K562 (cell line): ENCODE measurements at regions not wholly inside any gene's neighbourhood (a gene's known extent, or its start where the extent isn't known, plus 50 kb on each side); places are given as distances from the start of the nearest gene placed in this dataset.
A peak's percentile ranks its signal among the peaks of the same experiment; 100 is the strongest.

Source experiments
- DMBX1 ChIP-seq: fragments of 250-450 bp; sonication (Bioruptor Pico); IDR thresholded peaks from 2 replicates; pipeline ENCODE4 v1.8.0; 2022; ENCODE audit warnings: inconsistent platforms, mild to moderate bottlenecking, moderate library complexity, borderline replicate concordance
- GABPB2 ChIP-seq: fragments of 250-450 bp; sonication (Bioruptor Pico); conservative IDR thresholded peaks from 2 replicates; pipeline ENCODE4 v1.5.1; 2021; ENCODE audit warnings: mild to moderate bottlenecking
- NFE2L1 ChIP-seq: fragments of 450-650 bp; IDR thresholded peaks from 2 replicates; pipeline ENCODE4 v1.6.1; 2016; ENCODE audit warnings: missing genetic modification characterization, low read depth, mild to moderate bottlenecking, missing compliant biosample characterization, moderate library complexity, borderline replicate concordance
- RBBP5 ChIP-seq: fragments of 200-600 bp; sonication (generic); IDR thresholded peaks from 2 replicates; pipeline ENCODE4 v1.6.1; 2012; ENCODE audit warnings: borderline replicate concordance, mild to moderate bottlenecking, low read length, control low read depth, inconsistent platforms; ENCODE audit not compliant: insufficient read depth, poor library complexity, severe bottlenecking
- TRIM28 ChIP-seq: fragments of 450-650 bp; IDR thresholded peaks from 2 replicates; pipeline ENCODE4 v1.6.1; 2017
- ZBED1 ChIP-seq: IDR thresholded peaks from 2 replicates; pipeline ENCODE4 v1.6.1; 2014
- ZNF143 ChIP-seq: sonication (generic); formaldehyde crosslinking; IDR thresholded peaks from 2 replicates; pipeline ENCODE4 v1.9.0; 2022; ENCODE audit warnings: mild to moderate bottlenecking, missing genetic modification reagents
- ZNF174 ChIP-seq: fragments of 250-450 bp; sonication (Bioruptor Pico); IDR thresholded peaks from 2 replicates; pipeline ENCODE4 v1.4.0; 2020; ENCODE audit warnings: mild to moderate bottlenecking
- ZNF668 ChIP-seq: fragments of 250-450 bp; sonication (Bioruptor Pico); IDR thresholded peaks from 2 replicates; pipeline ENCODE4 v1.8.0; 2022; ENCODE audit warnings: mild to moderate bottlenecking, inconsistent platforms
- ZNF764 ChIP-seq: fragments of 250-450 bp; sonication (Bioruptor Pico); IDR thresholded peaks from 2 replicates; pipeline ENCODE4 v1.4.0; 2020; ENCODE audit warnings: low read depth, mild to moderate bottlenecking, moderate library complexity
- TF ChIP-seq, protein P1 (sequence below): sonication (generic); formaldehyde crosslinking; IDR thresholded peaks from 2 replicates; pipeline ENCODE4 v1.8.0; 2022; ENCODE audit warnings: missing genetic modification reagents, mild to moderate bottlenecking, moderate library complexity, borderline replicate concordance
- TF ChIP-seq, protein P2 (sequence below): fragments of 450-650 bp; formaldehyde crosslinking; IDR thresholded peaks from 2 replicates; pipeline ENCODE4 v1.4.0; 2020; ENCODE audit warnings: mild to moderate bottlenecking
- TF ChIP-seq, protein P3 (sequence below), 2 experiments: fragments of 450-650 bp in 1 of 2; sonication (generic) in 1 of 2; formaldehyde crosslinking; conservative IDR thresholded peaks; 2 replicates each; pipeline versions ENCODE4 v1.4.0 to v1.8.1; 2020 to 2022; ENCODE audit warnings: mild to moderate bottlenecking in 1 of 2, missing genetic modification reagents in 1 of 2
- TF ChIP-seq, protein P4 (sequence below): fragments of 450-650 bp; IDR thresholded peaks from 2 replicates; pipeline ENCODE4 v1.7.0; 2016; ENCODE audit warnings: borderline replicate concordance
- TF ChIP-seq, protein P5 (sequence below): fragments of 250-450 bp; sonication (Bioruptor Pico); IDR thresholded peaks from 2 replicates; pipeline ENCODE4 v1.8.0; 2022; ENCODE audit warnings: inconsistent platforms, mild to moderate bottlenecking, moderate library complexity, borderline replicate concordance
- TF ChIP-seq, protein P6 (sequence below): sonication (generic); formaldehyde crosslinking; IDR thresholded peaks from 2 replicates; pipeline ENCODE4 v1.8.1; 2022; ENCODE audit warnings: missing genetic modification reagents

DNA sequence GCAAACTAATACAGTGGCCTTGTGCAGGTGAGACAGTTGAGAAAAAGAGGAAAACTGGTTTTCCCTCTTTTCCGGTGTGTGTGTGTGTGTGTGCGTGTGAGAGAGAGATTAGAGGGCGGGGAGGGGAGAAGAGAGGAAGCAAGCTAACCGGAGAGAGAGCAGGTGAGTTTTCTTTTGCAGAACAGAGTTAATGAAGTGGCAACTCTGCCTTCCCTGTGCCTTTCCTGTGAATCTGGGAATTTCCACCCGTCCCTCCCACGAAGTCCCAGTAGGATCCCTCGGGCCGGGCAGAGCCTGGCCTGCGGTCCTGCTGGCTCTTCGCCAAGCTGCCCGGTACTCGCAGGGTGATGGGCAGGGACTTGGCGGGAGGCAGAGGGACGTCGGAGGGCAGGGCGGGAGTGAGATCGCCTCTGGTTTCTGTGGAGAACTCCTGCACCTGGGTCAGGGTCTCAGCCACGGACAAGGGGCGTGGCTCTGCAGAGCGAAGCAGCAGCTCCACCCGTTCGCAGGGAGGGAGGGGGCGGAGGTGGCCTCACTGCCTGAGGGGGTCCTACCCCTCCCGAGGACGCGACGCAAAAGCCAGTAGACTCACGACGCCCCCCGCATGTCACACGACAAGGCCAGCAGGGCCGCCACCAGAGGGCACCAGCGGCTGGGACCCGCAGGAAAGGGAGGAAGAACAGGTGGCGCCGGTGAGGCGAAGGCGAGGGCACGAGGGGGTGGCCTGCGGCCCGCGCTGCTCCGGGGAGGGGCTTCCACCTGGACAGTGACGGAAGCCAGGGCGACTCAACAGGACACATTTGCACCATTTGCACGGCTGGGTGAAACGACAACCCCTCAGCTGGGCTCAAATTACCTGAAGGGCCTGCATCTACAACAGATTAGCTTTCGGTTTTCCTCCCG, 51.2 kb upstream of the RNF182 start (continued):
- TF ChIP-seq, protein P1, sequence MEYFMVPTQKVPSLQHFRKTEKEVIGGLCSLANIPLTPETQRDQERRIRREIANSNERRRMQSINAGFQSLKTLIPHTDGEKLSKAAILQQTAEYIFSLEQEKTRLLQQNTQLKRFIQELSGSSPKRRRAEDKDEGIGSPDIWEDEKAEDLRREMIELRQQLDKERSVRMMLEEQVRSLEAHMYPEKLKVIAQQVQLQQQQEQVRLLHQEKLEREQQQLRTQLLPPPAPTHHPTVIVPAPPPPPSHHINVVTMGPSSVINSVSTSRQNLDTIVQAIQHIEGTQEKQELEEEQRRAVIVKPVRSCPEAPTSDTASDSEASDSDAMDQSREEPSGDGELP, result peak; percentile 97
- no peak for TF ChIP-seq GABPB2
- no peak for TF ChIP-seq ZBED1
- TF ChIP-seq, protein P2, sequence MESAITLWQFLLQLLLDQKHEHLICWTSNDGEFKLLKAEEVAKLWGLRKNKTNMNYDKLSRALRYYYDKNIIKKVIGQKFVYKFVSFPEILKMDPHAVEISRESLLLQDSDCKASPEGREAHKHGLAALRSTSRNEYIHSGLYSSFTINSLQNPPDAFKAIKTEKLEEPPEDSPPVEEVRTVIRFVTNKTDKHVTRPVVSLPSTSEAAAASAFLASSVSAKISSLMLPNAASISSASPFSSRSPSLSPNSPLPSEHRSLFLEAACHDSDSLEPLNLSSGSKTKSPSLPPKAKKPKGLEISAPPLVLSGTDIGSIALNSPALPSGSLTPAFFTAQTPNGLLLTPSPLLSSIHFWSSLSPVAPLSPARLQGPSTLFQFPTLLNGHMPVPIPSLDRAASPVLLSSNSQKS (CRISPR knock-in tag), result no peak
- peak; percentile 28 for TF ChIP-seq RBBP5
- TF ChIP-seq NFE2L1 (tag), result no peak
- no peak for TF ChIP-seq ZNF764 (CRISPR knock-in tag)
- TF ChIP-seq, protein P3, sequence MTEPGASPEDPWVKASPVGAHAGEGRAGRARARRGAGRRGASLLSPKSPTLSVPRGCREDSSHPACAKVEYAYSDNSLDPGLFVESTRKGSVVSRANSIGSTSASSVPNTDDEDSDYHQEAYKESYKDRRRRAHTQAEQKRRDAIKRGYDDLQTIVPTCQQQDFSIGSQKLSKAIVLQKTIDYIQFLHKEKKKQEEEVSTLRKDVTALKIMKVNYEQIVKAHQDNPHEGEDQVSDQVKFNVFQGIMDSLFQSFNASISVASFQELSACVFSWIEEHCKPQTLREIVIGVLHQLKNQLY (CRISPR knock-in tag; conservative IDR thresholded peaks at IDR 0.05), result peak in 1 of 2 experiments; percentile 99; a peak in 2 of 4 replicates
- TF ChIP-seq, protein P4, sequence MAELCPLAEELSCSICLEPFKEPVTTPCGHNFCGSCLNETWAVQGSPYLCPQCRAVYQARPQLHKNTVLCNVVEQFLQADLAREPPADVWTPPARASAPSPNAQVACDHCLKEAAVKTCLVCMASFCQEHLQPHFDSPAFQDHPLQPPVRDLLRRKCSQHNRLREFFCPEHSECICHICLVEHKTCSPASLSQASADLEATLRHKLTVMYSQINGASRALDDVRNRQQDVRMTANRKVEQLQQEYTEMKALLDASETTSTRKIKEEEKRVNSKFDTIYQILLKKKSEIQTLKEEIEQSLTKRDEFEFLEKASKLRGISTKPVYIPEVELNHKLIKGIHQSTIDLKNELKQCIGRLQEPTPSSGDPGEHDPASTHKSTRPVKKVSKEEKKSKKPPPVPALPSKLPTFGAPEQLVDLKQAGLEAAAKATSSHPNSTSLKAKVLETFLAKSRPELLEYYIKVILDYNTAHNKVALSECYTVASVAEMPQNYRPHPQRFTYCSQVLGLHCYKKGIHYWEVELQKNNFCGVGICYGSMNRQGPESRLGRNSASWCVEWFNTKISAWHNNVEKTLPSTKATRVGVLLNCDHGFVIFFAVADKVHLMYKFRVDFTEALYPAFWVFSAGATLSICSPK, result no peak
- TF ChIP-seq ZNF143 (CRISPR knock-in tag), result peak; percentile 60; the same call in 1 of the 2 replicates
- no peak for TF ChIP-seq DMBX1 (CRISPR knock-in tag)
- TF ChIP-seq, protein P5, sequence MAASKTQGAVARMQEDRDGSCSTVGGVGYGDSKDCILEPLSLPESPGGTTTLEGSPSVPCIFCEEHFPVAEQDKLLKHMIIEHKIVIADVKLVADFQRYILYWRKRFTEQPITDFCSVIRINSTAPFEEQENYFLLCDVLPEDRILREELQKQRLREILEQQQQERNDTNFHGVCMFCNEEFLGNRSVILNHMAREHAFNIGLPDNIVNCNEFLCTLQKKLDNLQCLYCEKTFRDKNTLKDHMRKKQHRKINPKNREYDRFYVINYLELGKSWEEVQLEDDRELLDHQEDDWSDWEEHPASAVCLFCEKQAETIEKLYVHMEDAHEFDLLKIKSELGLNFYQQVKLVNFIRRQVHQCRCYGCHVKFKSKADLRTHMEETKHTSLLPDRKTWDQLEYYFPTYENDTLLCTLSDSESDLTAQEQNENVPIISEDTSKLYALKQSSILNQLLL (CRISPR knock-in tag), result no peak
- TF ChIP-seq TRIM28, result no peak
- TF ChIP-seq, protein P6, sequence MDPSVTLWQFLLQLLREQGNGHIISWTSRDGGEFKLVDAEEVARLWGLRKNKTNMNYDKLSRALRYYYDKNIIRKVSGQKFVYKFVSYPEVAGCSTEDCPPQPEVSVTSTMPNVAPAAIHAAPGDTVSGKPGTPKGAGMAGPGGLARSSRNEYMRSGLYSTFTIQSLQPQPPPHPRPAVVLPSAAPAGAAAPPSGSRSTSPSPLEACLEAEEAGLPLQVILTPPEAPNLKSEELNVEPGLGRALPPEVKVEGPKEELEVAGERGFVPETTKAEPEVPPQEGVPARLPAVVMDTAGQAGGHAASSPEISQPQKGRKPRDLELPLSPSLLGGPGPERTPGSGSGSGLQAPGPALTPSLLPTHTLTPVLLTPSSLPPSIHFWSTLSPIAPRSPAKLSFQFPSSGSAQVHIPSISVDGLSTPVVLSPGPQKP (CRISPR knock-in tag), result 0 out of 2 replicates have a peak, but pooled peaks have one; percentile 79
- no peak for TF ChIP-seq ZNF174 (CRISPR knock-in tag)
- 0 out of 2 replicates have a peak, but pooled peaks have one; percentile 53 for TF ChIP-seq ZNF668
